Keratinocyte (primary cell): ENCODE measurements at regions not wholly inside any gene's neighbourhood (a gene's known extent, or its start where the extent isn't known, plus 50 kb on each side); places are given as distances from the start of the nearest gene placed in this dataset.
"Not testable (repeated sequence)": the region's sequence is repeated elsewhere in the genome, so short reads cannot be mapped to it uniquely, and the experiment has no call there.

Experiments used
- DNase-seq: peaks from one replicate; pipeline ENCODE4 v3.0.0-alpha.2; 2011; ENCODE audit warnings: low read depth, missing footprints, low spot score
- FAIRE-seq: peaks from 2 replicates; lab custom pipeline; 2011; peaks lifted over from hg19 to GRCh38; lab: Jason Lieb, UNC
- H2AFZ ChIP-seq: 2 replicates; pipeline ENCODE4 v1.6.0; 2012; ENCODE audit warnings: low read length, control low read depth, inconsistent platforms; ENCODE audit not compliant: control insufficient read depth
- H3K27ac ChIP-seq: 2 replicates; pipeline ENCODE4 v1.5.1; 2011; ENCODE audit warnings: low read length; ENCODE audit not compliant: control insufficient read depth, insufficient read depth
- H3K27me3 ChIP-seq: 3 replicates; pipeline ENCODE4 v1.6.0; 2011; ENCODE audit warnings: low read length; ENCODE audit not compliant: control insufficient read depth, insufficient read depth; ENCODE audit errors: extremely low read depth
- H3K36me3 ChIP-seq, 2 experiments: 2 replicates in 1 of 2; 3 replicates in 1 of 2; pipeline ENCODE4 v1.5.1; 2011; ENCODE audit warnings: low read length in 2 of 2, mild to moderate bottlenecking in 1 of 2; ENCODE audit not compliant: control insufficient read depth in 2 of 2, insufficient read depth in 2 of 2; ENCODE audit errors: extremely low read depth in 1 of 2
- H3K4me1 ChIP-seq: 3 replicates; pipeline ENCODE4 v1.5.1; 2011; ENCODE audit warnings: low read length; ENCODE audit not compliant: control insufficient read depth, insufficient read depth; ENCODE audit errors: extremely low read depth
- H3K4me2 ChIP-seq: 3 replicates; pipeline ENCODE4 v1.6.0; 2011; ENCODE audit warnings: low read depth, low read length; ENCODE audit not compliant: control insufficient read depth, insufficient read depth; ENCODE audit errors: extremely low read depth
- H3K4me3 ChIP-seq, 3 experiments: fragments of 200-600 bp in 1 of 3; sonication (generic) in 1 of 3; 2 replicates in 2 of 3; 3 replicates in 1 of 3; pipeline ENCODE4 v1.5.1; 2011 to 2016; ENCODE audit warnings: low read length in 3 of 3, mild to moderate bottlenecking in 3 of 3, control low read depth in 2 of 3, inconsistent platforms in 1 of 3, low read depth in 1 of 3, mixed read lengths in 1 of 3, mixed run types in 1 of 3, moderate library complexity in 1 of 3; ENCODE audit not compliant: control insufficient read depth in 2 of 3, insufficient read depth in 2 of 3; ENCODE audit errors: extremely low read depth in 1 of 3
- H3K79me2 ChIP-seq: 2 replicates; pipeline ENCODE4 v1.6.0; 2012; ENCODE audit warnings: low read length; ENCODE audit not compliant: control insufficient read depth, insufficient read depth
- H3K9ac ChIP-seq: 3 replicates; pipeline ENCODE4 v1.6.0; 2011; ENCODE audit warnings: low read length; ENCODE audit not compliant: control insufficient read depth, insufficient read depth; ENCODE audit errors: extremely low read depth
- H3K9me1 ChIP-seq: 3 replicates; pipeline ENCODE4 v1.6.0; 2011; ENCODE audit warnings: low read length; ENCODE audit not compliant: control insufficient read depth, insufficient read depth; ENCODE audit errors: extremely low read depth
- H3K9me3 ChIP-seq: 2 replicates; pipeline ENCODE4 v1.5.1; 2012; ENCODE audit warnings: low read depth, low read length; ENCODE audit not compliant: control insufficient read depth
- H4K20me1 ChIP-seq: 3 replicates; pipeline ENCODE4 v1.6.0; 2011; ENCODE audit warnings: low read length; ENCODE audit not compliant: control insufficient read depth, insufficient read depth; ENCODE audit errors: extremely low read depth
- CTCF ChIP-seq, 3 experiments: IDR thresholded peaks in 1 of 3; conservative IDR thresholded peaks in 1 of 3; optimal IDR thresholded peaks in 1 of 3; 2 replicates in 2 of 3; 3 replicates in 1 of 3; pipeline versions ENCODE3 to v1.5.1; 2011; ENCODE audit warnings: low read length in 3 of 3, mild to moderate bottlenecking in 3 of 3, moderate library complexity in 2 of 3, control low read depth in 1 of 3, inconsistent platforms in 1 of 3; ENCODE audit not compliant: insufficient read depth in 2 of 3; ENCODE audit errors: extremely low read depth in 1 of 3
- EZH2 ChIP-seq: IDR thresholded peaks from one replicate; pipeline ENCODE4 v1.6.1; 2012; ENCODE audit warnings: inconsistent platforms, mild to moderate bottlenecking, low read length, moderate library complexity
- dilution Hi-C: fragments of 300-500 bp; cut with MboI; formaldehyde crosslinking; loops from one replicate; pipeline ENCODE4 v1.7.0; 2020; ENCODE audit warnings: low sequenced_read_pairs; ENCODE audit not compliant: extremely low pct_ligation_motif_present

- Histone ChIP-seq H2AFZ (no peak overlapping the region), H3K27me3 (no peaks in the 10 kb centered on the region), H3K27ac (no peak overlapping the region), H3K9ac (no peak overlapping the region), H3K79me2 (no peaks in the 10 kb centered on the region), H3K9me1 (no peaks in the 10 kb centered on the region), H4K20me1 (no peaks in the 10 kb centered on the region), H3K4me3 (no peak overlapping the region), H3K4me2 (no peak overlapping the region), H3K4me1 (no peaks in the 10 kb centered on the region), H3K36me3 (no peaks in the 10 kb centered on the region), H3K9me3 (no peaks in the 10 kb centered on the region)
- DNase-seq (no peak), FAIRE-seq (no peak)
- TF ChIP-seq EZH2: no peak
- TF ChIP-seq CTCF (optimal IDR thresholded peaks at IDR 0.05 in 1 of 3, IDR thresholded peaks at IDR 0.05 in 1 of 3, conservative IDR thresholded peaks at IDR 0.05 in 1 of 3; ENCODE audit: extremely low read depth in 1 of 3, insufficient read depth in 2 of 3, low read length in 3 of 3): no peak
- dilution Hi-C loops: no loop called here
These were observed 194.8 kb downstream of the SHCBP1 start for GRCh38 chr16:46426336-46426735.

GRCh38 chr16:46404028-46404427 is 217.2 kb downstream of the SHCBP1 start:
- Histone ChIP-seq H4K20me1 (no peaks in the 10 kb centered on the region), H3K4me1 (no peaks in the 10 kb centered on the region), H2AFZ (no peak overlapping the region), H3K9ac (no peak overlapping the region), H3K9me3 (no peaks in the 10 kb centered on the region), H3K27me3 (no peaks in the 10 kb centered on the region), H3K27ac (no peak overlapping the region), H3K79me2 (no peaks in the 10 kb centered on the region), H3K4me3 (no peak overlapping the region), H3K4me2 (no peak overlapping the region), H3K36me3 (no peaks in the 10 kb centered on the region), H3K9me1 (no peaks in the 10 kb centered on the region)
- FAIRE-seq (no peak), DNase-seq (no peak)
- TF ChIP-seq CTCF (optimal IDR thresholded peaks at IDR 0.05 in 1 of 3, IDR thresholded peaks at IDR 0.05 in 1 of 3, conservative IDR thresholded peaks at IDR 0.05 in 1 of 3; ENCODE audit: extremely low read depth in 1 of 3, insufficient read depth in 2 of 3, low read length in 3 of 3) (no peak), EZH2 (no peak)
- dilution Hi-C loops: no loop called here

- H3K9ac ChIP-seq, H3K4me1 ChIP-seq, DNase-seq, H3K27me3 ChIP-seq, H3K79me2 ChIP-seq, dilution Hi-C loops, H3K9me1 ChIP-seq, H3K4me2 ChIP-seq, H4K20me1 ChIP-seq, H3K4me3 ChIP-seq, H3K27ac ChIP-seq, FAIRE-seq, H3K36me3 ChIP-seq, H2AFZ ChIP-seq, H3K9me3 ChIP-seq: not testable (repeated sequence)
These were observed 222.6 kb downstream of the SHCBP1 start for GRCh38 chr16:46398559-46398958.

- H3K27ac ChIP-seq, dilution Hi-C loops, H3K9me3 ChIP-seq, H3K4me1 ChIP-seq, H3K4me2 ChIP-seq, H2AFZ ChIP-seq, H3K36me3 ChIP-seq, H3K4me3 ChIP-seq, H3K27me3 ChIP-seq, H3K79me2 ChIP-seq, H3K9ac ChIP-seq, FAIRE-seq, H4K20me1 ChIP-seq, H3K9me1 ChIP-seq, DNase-seq: not testable (repeated sequence)
These were observed 224.3 kb downstream of the SHCBP1 start for GRCh38 chr16:46396883-46397270.
